ENCODE measurements at regions not wholly inside any gene's neighbourhood (a gene's known extent, or its start where the extent isn't known, plus 50 kb on each side); places are given as distances from the start of the nearest gene placed in this dataset.

GRCh38 chr4:147340591-147341120, 140.2 kb upstream of the EDNRA start:
- no peak overlapping the region for H4K8ac ChIP-seq (replicated peaks; ENCODE audit: insufficient read length, low read depth, low read length)
- no peak overlapping the region for H3K56ac ChIP-seq (ENCODE audit: insufficient read length, low read depth, low read length)
- no peak overlapping the region for H2AFZ ChIP-seq (ENCODE audit: low read length)
- no peaks in the 10 kb centered on the region for H3K27me3 ChIP-seq (ENCODE audit: insufficient read depth, low read length)
- H3K18ac ChIP-seq (ENCODE audit: insufficient read length, low read depth, low read length), result no peak overlapping the region
- Mint-ChIP-seq H3K9me3 (no peaks in the 10 kb centered on the region), H3K4me1 (peaks cover 4 to 10% of the 10 kb centered on the region in 2 experiments), H3K36me3 (ENCODE audit: insufficient read depth in 1 of 3, low read depth in 3 of 3) (peaks cover 0 to 3% (median 0%) of the 10 kb centered on the region in 3 experiments; a peak in 1 of 7 replicates), H3K27ac (no peak overlapping the region; a peak in 1 of 7 replicates), H3K4me3 (no peak overlapping the region), H3K27me3 (ENCODE audit: low read depth) (no peaks in the 10 kb centered on the region)
- no peak overlapping the region for H3K14ac ChIP-seq (ENCODE audit: insufficient read depth, low read length)
- WGBS (ENCODE audit: extremely low coverage, insufficient read length, low lambda C conversion rate), result no CpG with 5 or more reads among the region's 3 CpGs
- no peak overlapping the region for H4K91ac ChIP-seq (ENCODE audit: insufficient read length, low read depth, low read length)
- no peak overlapping the region for H2BK12ac ChIP-seq (ENCODE audit: insufficient read length, low read depth, low read length)
- no peak overlapping the region for H3K23ac ChIP-seq (ENCODE audit: insufficient read length, low read depth, low read length)
- no peak overlapping the region for H2AK5ac ChIP-seq (ENCODE audit: insufficient read length, low read length)
- H3K23me2 ChIP-seq (ENCODE audit: insufficient read length, low read depth, low read length, poor library complexity, severe bottlenecking), result no peaks in the 10 kb centered on the region
- no peaks in the 10 kb centered on the region for H3K79me2 ChIP-seq (ENCODE audit: insufficient read depth, low read length)
- H3K9me3 ChIP-seq (ENCODE audit: control insufficient read depth, low read depth, low read length), result no peaks in the 10 kb centered on the region
- no peak overlapping the region for H2BK20ac ChIP-seq (ENCODE audit: low read depth, low read length, poor library complexity, severe bottlenecking)
- H2BK15ac ChIP-seq (ENCODE audit: low read depth, low read length), result no peak overlapping the region
- no peak overlapping the region for H4K5ac ChIP-seq (ENCODE audit: insufficient read length, low read depth, low read length)
- no peak overlapping the region for H3K27ac ChIP-seq (ENCODE audit: insufficient read length, low read depth, low read length)
- no peak for DNase-seq
- no peak overlapping the region for H3K4me2 ChIP-seq (ENCODE audit: insufficient read depth, insufficient read length, low read length)
- H3K9ac ChIP-seq (ENCODE audit: extremely low read depth, insufficient read length, low read length), result no peak overlapping the region
- no peaks in the 10 kb centered on the region for H3K79me1 ChIP-seq (ENCODE audit: insufficient read depth, low read depth, low read length, poor library complexity, severe bottlenecking)
- no peak overlapping the region for H2BK120ac ChIP-seq (ENCODE audit: low read depth, low read length, poor library complexity, severe bottlenecking)
- H2BK5ac ChIP-seq (ENCODE audit: insufficient read length, low read length), result no peak overlapping the region
- no peaks in the 10 kb centered on the region for H3K4me1 ChIP-seq (ENCODE audit: insufficient read depth, low read length)
- H3T11ph ChIP-seq (ENCODE audit: low read length), result no peak overlapping the region
- no peaks in the 10 kb centered on the region for H4K20me1 ChIP-seq (ENCODE audit: control insufficient read depth, insufficient read depth, insufficient read length)
- H3K4ac ChIP-seq (ENCODE audit: low read depth, low read length), result no peak overlapping the region
- TF ChIP-seq, protein P1, sequence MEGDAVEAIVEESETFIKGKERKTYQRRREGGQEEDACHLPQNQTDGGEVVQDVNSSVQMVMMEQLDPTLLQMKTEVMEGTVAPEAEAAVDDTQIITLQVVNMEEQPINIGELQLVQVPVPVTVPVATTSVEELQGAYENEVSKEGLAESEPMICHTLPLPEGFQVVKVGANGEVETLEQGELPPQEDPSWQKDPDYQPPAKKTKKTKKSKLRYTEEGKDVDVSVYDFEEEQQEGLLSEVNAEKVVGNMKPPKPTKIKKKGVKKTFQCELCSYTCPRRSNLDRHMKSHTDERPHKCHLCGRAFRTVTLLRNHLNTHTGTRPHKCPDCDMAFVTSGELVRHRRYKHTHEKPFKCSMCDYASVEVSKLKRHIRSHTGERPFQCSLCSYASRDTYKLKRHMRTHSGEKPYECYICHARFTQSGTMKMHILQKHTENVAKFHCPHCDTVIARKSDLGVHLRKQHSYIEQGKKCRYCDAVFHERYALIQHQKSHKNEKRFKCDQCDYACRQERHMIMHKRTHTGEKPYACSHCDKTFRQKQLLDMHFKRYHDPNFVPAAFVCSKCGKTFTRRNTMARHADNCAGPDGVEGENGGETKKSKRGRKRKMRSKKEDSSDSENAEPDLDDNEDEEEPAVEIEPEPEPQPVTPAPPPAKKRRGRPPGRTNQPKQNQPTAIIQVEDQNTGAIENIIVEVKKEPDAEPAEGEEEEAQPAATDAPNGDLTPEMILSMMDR (conservative IDR thresholded peaks at IDR 0.05), result no peak

Data from H9 (cell line).